B cell (primary cell): ENCODE measurements at regions not wholly inside any gene's neighbourhood (a gene's known extent, or its start where the extent isn't known, plus 50 kb on each side); places are given as distances from the start of the nearest gene placed in this dataset.

Experiments used
- ATAC-seq: fragments of 200-7000 bp; cut with Tn5 transposase; one replicate; pipeline ENCODE4 v1.10.0; 2021; ENCODE audit warnings: low read depth, mild to moderate bottlenecking, moderate number of reproducible peaks, moderate library complexity
- CTCF ChIA-PET: fragments of 350-600 bp; sonication (Branson Sonifier 250); formaldehyde crosslinking; loops from one replicate; lab custom pipeline; 2021; ENCODE audit warnings: antibody characterized with exemption, inconsistent platforms; lab: Charles Lee
- POLR2A ChIA-PET: fragments of 350-600 bp; sonication (Branson Sonifier 250); formaldehyde crosslinking; loops from one replicate; lab custom pipeline; 2021; ENCODE audit warnings: antibody characterized with exemption; lab: Charles Lee
- DNase-seq: peaks from one replicate; pipeline ENCODE4 v3.0.0; 2013
- H2AFZ ChIP-seq: 2 replicates; pipeline ENCODE4 v1.6.1; 2012; ENCODE audit warnings: mild to moderate bottlenecking, low read depth, low read length; ENCODE audit not compliant: insufficient read depth, poor library complexity, severe bottlenecking
- H3K27ac ChIP-seq, 2 donors: 1 replicate in 1 of 2; 2 replicates in 1 of 2; pipeline ENCODE4 v1.5.1; 2012 to 2013; ENCODE audit warnings: low read length in 2 of 2, mild to moderate bottlenecking in 2 of 2, moderate library complexity in 1 of 2
- H3K27me3 ChIP-seq, 4 experiments: fragments of 200-600 bp in 1 of 4; sonication (generic) in 1 of 4; replicated peaks in 1 of 4; 1 replicate in 2 of 4; 2 replicates in 2 of 4; pipeline versions ENCODE4 v1.6.1 to v1.7.0; 2013 to 2016; ENCODE audit warnings: low read length in 3 of 4, mild to moderate bottlenecking in 2 of 4, mixed read lengths in 1 of 4, moderate library complexity in 1 of 4; ENCODE audit not compliant: insufficient read depth in 4 of 4, control insufficient read depth in 3 of 4; ENCODE audit errors: control extremely low read depth in 1 of 4
- H3K36me3 ChIP-seq, 2 experiments: replicated peaks in 1 of 2; 1 replicate in 1 of 2; 2 replicates in 1 of 2; pipeline versions ENCODE4 v1.6.1 to v1.7.1; 2013; ENCODE audit warnings: low read length in 1 of 2; ENCODE audit not compliant: insufficient read depth in 2 of 2, control insufficient read depth in 1 of 2; ENCODE audit errors: control extremely low read depth in 1 of 2, extremely low read depth in 1 of 2
- H3K4me1 ChIP-seq, 2 donors: fragments of 200-600 bp in 1 of 2; sonication (generic) in 1 of 2; 1 replicate in 1 of 2; 2 replicates in 1 of 2; pipeline versions ENCODE4 v1.5.1 to v1.6.1; 2013 to 2017; ENCODE audit warnings: low read length in 2 of 2; ENCODE audit not compliant: control insufficient read depth in 2 of 2, insufficient read depth in 2 of 2
- H3K4me2 ChIP-seq: replicated peaks from 2 replicates; pipeline ENCODE3; 2012; ENCODE audit warnings: mild to moderate bottlenecking, low read depth, low read length; ENCODE audit not compliant: poor library complexity, severe bottlenecking
- H3K4me3 ChIP-seq, 5 experiments: fragments of 200-600 bp in 1 of 5; sonication (generic) in 1 of 5; 1 replicate in 3 of 5; 2 replicates in 2 of 5; pipeline versions ENCODE4 v1.5.1 to v1.7.0; 2011 to 2016; ENCODE audit warnings: low read length in 4 of 5, mild to moderate bottlenecking in 4 of 5, low read depth in 2 of 5, control low read depth in 1 of 5, moderate library complexity in 1 of 5; ENCODE audit not compliant: insufficient read depth in 1 of 5; ENCODE audit errors: control extremely low read depth in 1 of 5, extremely low read depth in 1 of 5
- H3K79me2 ChIP-seq: fragments of 200-600 bp; sonication (generic); one replicate; pipeline ENCODE4 v1.6.0; 2016; ENCODE audit warnings: low read length; ENCODE audit not compliant: control insufficient read depth, insufficient read depth
- H3K9ac ChIP-seq: fragments of 200-600 bp; sonication (generic); 2 replicates; pipeline ENCODE4 v1.6.1; 2017; ENCODE audit warnings: mild to moderate bottlenecking, low read length, moderate library complexity
- H3K9me3 ChIP-seq, 3 donors: one replicate each; pipeline versions ENCODE4 v1.6.1 to v1.7.1; 2013; ENCODE audit warnings: low read length in 2 of 3; ENCODE audit not compliant: control insufficient read depth in 2 of 3, insufficient read depth in 1 of 3; ENCODE audit errors: control extremely low read depth in 1 of 3
- H4K20me1 ChIP-seq: 2 replicates; pipeline ENCODE4 v1.6.0; 2012; ENCODE audit warnings: mild to moderate bottlenecking, low read length; ENCODE audit not compliant: insufficient read depth, control insufficient read depth, poor library complexity, severe bottlenecking
- H3K27ac Mint-ChIP-seq: one replicate; pipeline ENCODE4 v1.8.0; 2021; ENCODE audit warnings: mixed read lengths
- H3K27me3 Mint-ChIP-seq: one replicate; pipeline ENCODE4 v1.8.0; 2021; ENCODE audit warnings: mixed read lengths
- H3K4me1 Mint-ChIP-seq: one replicate; pipeline ENCODE4 v1.8.0; 2021; ENCODE audit warnings: mixed read lengths
- H3K4me3 Mint-ChIP-seq: one replicate; pipeline ENCODE4 v1.8.0; 2021; ENCODE audit warnings: mixed read lengths
- H3K9me3 Mint-ChIP-seq: one replicate; pipeline ENCODE4 v1.8.0; 2022; ENCODE audit warnings: mixed read lengths; ENCODE audit not compliant: insufficient read depth
- EZH2 ChIP-seq: IDR thresholded peaks from 2 replicates; pipeline ENCODE4 v1.6.1; 2012; ENCODE audit warnings: borderline replicate concordance, low read depth, mild to moderate bottlenecking, moderate library complexity, low read length; ENCODE audit not compliant: insufficient read depth, poor library complexity, severe bottlenecking
- WGBS: methylation state at CpG from one replicate; pipeline ENCODE4 v1.1.5; 2013; ENCODE audit warnings: missing lambda C conversion rate; ENCODE audit not compliant: insufficient coverage; 5-methylcytosine and 5-hydroxymethylcytosine counted together
- intact Hi-C: fragments of 100-400 bp; cut with micrococcal nuclease; formaldehyde crosslinking; loops from one replicate; pipeline ENCODE4 v1.10.0; 2022
- TF ChIP-seq, protein P1 (sequence below): fragments of 200-600 bp; IDR thresholded peaks from one replicate; pipeline ENCODE4 v1.8.0; 2022; ENCODE audit warnings: antibody characterized with exemption, mild to moderate bottlenecking

DNA sequence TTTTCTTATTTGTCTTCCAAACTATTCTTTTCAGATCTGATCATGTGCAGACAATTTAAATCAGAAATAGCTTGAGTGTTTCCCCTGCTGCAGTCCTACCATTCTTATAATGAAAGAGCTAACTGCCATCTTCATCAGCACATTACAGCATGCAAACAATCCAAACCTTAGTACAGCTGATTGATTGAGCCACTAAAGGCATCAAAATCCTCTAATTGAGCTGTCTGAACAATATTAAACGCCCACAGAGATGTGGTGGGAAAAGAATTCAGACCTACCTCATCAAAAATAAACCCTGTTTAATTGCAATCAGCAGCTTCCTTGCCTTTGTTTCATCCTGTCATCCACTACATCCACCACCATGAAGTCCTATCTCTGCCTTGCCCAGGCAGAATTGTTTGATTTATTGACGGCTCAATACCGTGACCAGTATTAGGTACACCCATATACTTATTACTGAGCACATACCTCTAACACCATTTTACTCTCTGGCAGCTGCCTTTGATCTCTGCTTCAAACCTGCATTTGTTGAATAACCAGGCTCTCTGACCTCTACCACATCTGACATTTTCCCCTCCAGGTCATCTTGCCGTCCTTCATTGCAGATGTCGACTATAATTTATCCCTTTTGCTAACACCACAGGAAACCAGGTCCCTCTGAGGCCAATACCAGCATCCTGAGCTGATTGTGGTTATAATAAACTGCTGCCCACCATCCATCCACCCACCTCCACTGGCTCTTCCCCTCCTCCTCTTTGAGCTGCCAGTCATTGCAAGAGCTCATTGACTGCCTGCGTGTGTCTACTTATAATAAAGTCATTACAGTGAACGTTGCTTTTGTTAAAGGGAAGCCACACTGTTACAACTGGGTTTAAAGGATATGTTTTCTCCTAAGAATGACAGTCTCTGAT lies 78.5 kb downstream of the RBM43 start:
- no peak overlapping the region for H3K27ac Mint-ChIP-seq
- WGBS, result 75% methylated on average over 4 of the region's 7 CpGs
- peaks cover 0 to 4% (median 0%) of the 10 kb centered on the region in 3 donors for H3K9me3 ChIP-seq
- H3K36me3 ChIP-seq, result no peaks in the 10 kb centered on the region
- ATAC-seq, result no peak
- ChIA-PET CTCF (no interaction called here), POLR2A (no interaction called here)
- peaks cover 0 to 6% (median 0%) of the 10 kb centered on the region in 4 experiments for H3K27me3 ChIP-seq
- no peak overlapping the region for H3K27ac ChIP-seq
- H2AFZ ChIP-seq, result no peak overlapping the region
- H3K4me1 Mint-ChIP-seq, result no peaks in the 10 kb centered on the region
- H3K9ac ChIP-seq, result no peak overlapping the region
- no peaks in the 10 kb centered on the region for H3K4me1 ChIP-seq
- no peaks in the 10 kb centered on the region for H3K79me2 ChIP-seq
- no peaks in the 10 kb centered on the region for H4K20me1 ChIP-seq
- TF ChIP-seq EZH2, result no peak
- TF ChIP-seq, protein P1, sequence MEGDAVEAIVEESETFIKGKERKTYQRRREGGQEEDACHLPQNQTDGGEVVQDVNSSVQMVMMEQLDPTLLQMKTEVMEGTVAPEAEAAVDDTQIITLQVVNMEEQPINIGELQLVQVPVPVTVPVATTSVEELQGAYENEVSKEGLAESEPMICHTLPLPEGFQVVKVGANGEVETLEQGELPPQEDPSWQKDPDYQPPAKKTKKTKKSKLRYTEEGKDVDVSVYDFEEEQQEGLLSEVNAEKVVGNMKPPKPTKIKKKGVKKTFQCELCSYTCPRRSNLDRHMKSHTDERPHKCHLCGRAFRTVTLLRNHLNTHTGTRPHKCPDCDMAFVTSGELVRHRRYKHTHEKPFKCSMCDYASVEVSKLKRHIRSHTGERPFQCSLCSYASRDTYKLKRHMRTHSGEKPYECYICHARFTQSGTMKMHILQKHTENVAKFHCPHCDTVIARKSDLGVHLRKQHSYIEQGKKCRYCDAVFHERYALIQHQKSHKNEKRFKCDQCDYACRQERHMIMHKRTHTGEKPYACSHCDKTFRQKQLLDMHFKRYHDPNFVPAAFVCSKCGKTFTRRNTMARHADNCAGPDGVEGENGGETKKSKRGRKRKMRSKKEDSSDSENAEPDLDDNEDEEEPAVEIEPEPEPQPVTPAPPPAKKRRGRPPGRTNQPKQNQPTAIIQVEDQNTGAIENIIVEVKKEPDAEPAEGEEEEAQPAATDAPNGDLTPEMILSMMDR, result no peak
- DNase-seq, result no peak
- H3K27me3 Mint-ChIP-seq, result peaks cover 13% of the 10 kb centered on the region
- H3K4me2 ChIP-seq, result no peak overlapping the region
- no peaks in the 10 kb centered on the region for H3K9me3 Mint-ChIP-seq
- no peak overlapping the region for H3K4me3 Mint-ChIP-seq
- intact Hi-C loops, result no loop called here
- no peak overlapping the region for H3K4me3 ChIP-seq

DNA sequence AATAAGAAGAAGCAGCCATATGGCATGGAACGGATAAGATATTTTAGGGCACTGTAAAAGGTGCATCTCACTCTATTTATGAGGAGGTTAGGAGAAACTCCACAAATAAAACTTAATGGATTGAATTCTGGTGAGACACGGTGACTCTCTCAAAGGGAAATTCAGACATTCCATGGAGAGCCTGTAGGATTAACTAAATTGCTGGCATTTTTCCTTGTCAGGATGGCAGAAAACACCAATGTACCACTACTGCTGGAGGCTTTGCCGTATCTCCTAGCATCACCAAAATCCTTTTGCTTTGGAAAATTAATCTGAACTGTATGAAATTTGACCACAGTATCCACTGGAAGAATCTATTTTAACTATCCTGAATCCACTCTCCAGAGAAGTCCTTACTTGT lies 79.3 kb downstream of the RBM43 start:
- Histone ChIP-seq H3K9me3 (peaks cover 0 to 4% (median 0%) of the 10 kb centered on the region in 3 donors), H4K20me1 (no peaks in the 10 kb centered on the region), H3K27ac (no peak overlapping the region), H2AFZ (no peak overlapping the region), H3K36me3 (no peaks in the 10 kb centered on the region), H3K4me1 (no peaks in the 10 kb centered on the region), H3K4me2 (no peak overlapping the region), H3K4me3 (no peak overlapping the region), H3K27me3 (peaks cover 0 to 6% (median 0%) of the 10 kb centered on the region in 4 experiments), H3K79me2 (no peaks in the 10 kb centered on the region), H3K9ac (no peak overlapping the region)
- no CpG with 5 or more reads among the region's 3 CpGs for WGBS
- TF ChIP-seq, protein P1, result no peak
- no peak for TF ChIP-seq EZH2
- no peak for ATAC-seq
- no peaks in the 10 kb centered on the region for H3K9me3 Mint-ChIP-seq
- CTCF ChIA-PET, result no interaction called here
- H3K4me3 Mint-ChIP-seq, result no peak overlapping the region
- no peak for DNase-seq
- peaks cover 15% of the 10 kb centered on the region for H3K27me3 Mint-ChIP-seq
- no peaks in the 10 kb centered on the region for H3K4me1 Mint-ChIP-seq
- POLR2A ChIA-PET, result no interaction called here
- intact Hi-C loops, result no loop called here
- H3K27ac Mint-ChIP-seq, result no peak overlapping the region
